Osteocyte (in vitro differentiated cells): ENCODE measurements at regions not wholly inside any gene's neighbourhood (a gene's known extent, or its start where the extent isn't known, plus 50 kb on each side); places are given as distances from the start of the nearest gene placed in this dataset.
"Not testable (repeated sequence)": the region's sequence is repeated elsewhere in the genome, so short reads cannot be mapped to it uniquely, and the experiment has no call there.

Source experiments
- DNase-seq: peaks from one replicate; pipeline ENCODE4 v3.0.0; 2021; ENCODE audit warnings: mixed read lengths; ENCODE audit not compliant: unreplicated experiment; ENCODE audit errors: extremely low spot score
- H3K27ac Mint-ChIP-seq: one replicate; pipeline ENCODE4 v1.8.0; 2021; ENCODE audit warnings: mild to moderate bottlenecking, mixed read lengths; ENCODE audit not compliant: unreplicated experiment
- H3K27me3 Mint-ChIP-seq: one replicate; pipeline ENCODE4 v1.8.0; 2021; ENCODE audit warnings: mixed read lengths; ENCODE audit not compliant: unreplicated experiment
- H3K36me3 Mint-ChIP-seq: one replicate; pipeline ENCODE4 v1.8.0; 2021; ENCODE audit warnings: mixed read lengths; ENCODE audit not compliant: unreplicated experiment
- H3K4me1 Mint-ChIP-seq: one replicate; pipeline ENCODE4 v1.8.0; 2021; ENCODE audit warnings: mixed read lengths; ENCODE audit not compliant: unreplicated experiment
- H3K4me3 Mint-ChIP-seq: one replicate; pipeline ENCODE4 v1.8.0; 2021; ENCODE audit warnings: mild to moderate bottlenecking, moderate library complexity, mixed read lengths; ENCODE audit not compliant: unreplicated experiment
- H3K9me3 Mint-ChIP-seq: one replicate; pipeline ENCODE4 v1.8.0; 2021; ENCODE audit warnings: mixed read lengths; ENCODE audit not compliant: unreplicated experiment

DNA sequence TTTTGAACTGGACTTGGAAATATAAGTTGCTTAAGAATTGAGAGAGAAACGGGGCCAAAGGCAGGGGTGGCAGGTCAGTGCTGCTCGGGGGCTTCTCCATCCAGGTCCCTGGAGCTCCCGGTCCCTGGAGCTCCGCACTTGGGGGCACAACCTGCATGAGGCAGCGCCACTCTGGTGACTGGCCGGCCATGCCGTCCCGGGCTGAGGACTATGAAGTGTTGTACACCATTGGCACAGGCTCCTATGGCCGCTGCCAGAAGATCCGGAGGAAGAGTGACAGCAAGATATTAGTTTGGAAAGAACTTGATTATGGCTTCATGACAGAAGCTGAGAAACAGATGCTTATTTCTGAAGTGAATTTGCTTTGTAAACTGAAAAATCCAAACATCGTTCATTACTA, 76.9 kb upstream of the POTEG start:
- not testable (repeated sequence) for H3K36me3 Mint-ChIP-seq, H3K4me1 Mint-ChIP-seq, H3K27me3 Mint-ChIP-seq, DNase-seq, H3K27ac Mint-ChIP-seq, H3K4me3 Mint-ChIP-seq, H3K9me3 Mint-ChIP-seq

DNA sequence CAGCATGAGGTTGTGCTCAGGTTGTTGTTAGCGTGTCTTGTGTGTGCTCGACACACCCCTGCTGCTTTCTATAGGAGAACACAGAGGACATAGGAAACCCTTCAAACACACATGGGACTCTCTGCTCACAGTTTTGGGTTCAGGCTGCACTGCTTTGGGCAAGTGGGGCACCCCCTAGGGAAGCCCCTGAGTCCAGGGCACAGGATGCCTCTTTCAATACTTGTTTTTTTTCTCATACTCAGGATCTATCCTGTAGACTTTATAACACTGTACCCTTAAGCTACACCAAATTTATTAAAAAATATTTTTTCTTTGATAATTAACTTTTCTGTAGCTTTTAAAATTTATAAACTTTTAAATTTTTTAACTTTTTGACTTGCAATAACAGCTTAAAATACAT, 55.3 kb upstream of the POTEG start:
- not testable (repeated sequence) for H3K9me3 Mint-ChIP-seq, H3K27me3 Mint-ChIP-seq, H3K4me3 Mint-ChIP-seq, H3K4me1 Mint-ChIP-seq, H3K27ac Mint-ChIP-seq, H3K36me3 Mint-ChIP-seq
- peak; percentile 46 for DNase-seq

DNA sequence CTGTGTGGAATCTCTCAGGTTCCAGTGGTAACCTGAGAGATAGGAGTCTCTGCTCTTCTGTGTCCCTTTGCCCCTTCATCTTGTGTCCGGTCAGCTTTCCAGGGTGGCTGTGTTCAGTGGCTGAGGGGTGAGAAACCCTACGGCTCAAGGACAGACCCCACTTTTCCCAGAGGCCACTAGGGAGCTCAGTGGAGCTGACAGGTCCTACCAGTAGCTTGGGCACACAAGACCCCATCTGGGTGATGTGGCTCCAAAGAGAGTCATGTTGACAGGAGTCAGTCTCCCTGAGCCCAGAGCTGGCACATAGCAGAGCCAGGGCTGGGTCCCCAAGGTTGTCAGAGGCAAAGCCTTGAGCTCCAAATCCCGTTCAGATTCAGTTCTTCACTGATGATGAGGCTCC, 54.3 kb upstream of the POTEG start:
- not testable (repeated sequence) for H3K9me3 Mint-ChIP-seq, H3K27ac Mint-ChIP-seq, H3K36me3 Mint-ChIP-seq, H3K4me3 Mint-ChIP-seq, H3K4me1 Mint-ChIP-seq, H3K27me3 Mint-ChIP-seq
- peak; percentile 82 for DNase-seq

- DNase-seq, H3K4me3 Mint-ChIP-seq, H3K4me1 Mint-ChIP-seq, H3K36me3 Mint-ChIP-seq, H3K9me3 Mint-ChIP-seq, H3K27me3 Mint-ChIP-seq, H3K27ac Mint-ChIP-seq: not testable (repeated sequence)
These were observed 53.5 kb upstream of the POTEG start for GRCh38 chr14:19487690-19488089.

- not testable (repeated sequence) for H3K9me3 Mint-ChIP-seq, H3K4me1 Mint-ChIP-seq, H3K36me3 Mint-ChIP-seq, H3K4me3 Mint-ChIP-seq, H3K27ac Mint-ChIP-seq, H3K27me3 Mint-ChIP-seq
- peak; percentile 83 for DNase-seq
These were observed 53.1 kb upstream of the POTEG start for GRCh38 chr14:19487265-19487664.

GRCh38 chr14:19485346-19485745, 51.2 kb upstream of the POTEG start:
- not testable (repeated sequence) for H3K4me3 Mint-ChIP-seq, H3K27me3 Mint-ChIP-seq, H3K27ac Mint-ChIP-seq, H3K4me1 Mint-ChIP-seq, H3K36me3 Mint-ChIP-seq, H3K9me3 Mint-ChIP-seq
- peak; percentile 78 for DNase-seq
